HEK293 (cell line): ENCODE measurements at regions not wholly inside any gene's neighbourhood (a gene's known extent, or its start where the extent isn't known, plus 50 kb on each side); places are given as distances from the start of the nearest gene placed in this dataset.

Experiments used
- CTCF ChIP-seq: fragments of 450-650 bp; formaldehyde crosslinking; IDR thresholded peaks from 2 replicates; pipeline ENCODE4 v1.5.1; 2016; ENCODE audit warnings: missing biosample characterization, missing genetic modification characterization
- KLF10 ChIP-seq: fragments of 450-650 bp; IDR thresholded peaks from 2 replicates; pipeline ENCODE4 v1.5.1; 2018; ENCODE audit warnings: missing biosample characterization, mild to moderate bottlenecking, missing genetic modification characterization
- REST ChIP-seq: fragments of 450-650 bp; formaldehyde crosslinking; IDR thresholded peaks from 2 replicates; pipeline ENCODE4 v1.5.1; 2016; ENCODE audit warnings: missing biosample characterization, missing genetic modification characterization
- ZNF239 ChIP-seq: fragments of 450-650 bp; formaldehyde crosslinking; IDR thresholded peaks from 2 replicates; pipeline ENCODE4 v1.5.1; 2016; ENCODE audit warnings: missing biosample characterization, missing genetic modification characterization

- TF ChIP-seq CTCF: no peak
- TF ChIP-seq KLF10 (tag by site-specific recombination): no peak
- no peak for TF ChIP-seq ZNF239 (tag by site-specific recombination)
- no peak for TF ChIP-seq REST (tag by site-specific recombination)
These were observed 162.9 kb upstream of the KYNU start for GRCh38 chr2:142714600-142714999.
